Mucosa of descending colon (tissue), 3 donors: ENCODE measurements at regions not wholly inside any gene's neighbourhood (a gene's known extent, or its start where the extent isn't known, plus 50 kb on each side); places are given as distances from the start of the nearest gene placed in this dataset.

Experiments
- ATAC-seq: fragments of 200-7000 bp; cut with Tn5 transposase; one replicate; pipeline ENCODE4 v1.9.1; 2020; ENCODE audit warnings: mild to moderate bottlenecking, moderate library complexity
- DNase-seq, 3 donors: peaks; one replicate each; pipeline ENCODE4 v3.0.0-alpha.2; 2020
- H3K36me3 ChIP-seq: fragments of 200-600 bp; one replicate; pipeline ENCODE4 v1.8.0; 2021; ENCODE audit warnings: low read depth, mild to moderate bottlenecking
- H3K4me1 ChIP-seq: fragments of 200-600 bp; one replicate; pipeline ENCODE4 v1.8.0; 2021; ENCODE audit warnings: low read depth, mild to moderate bottlenecking
- H3K4me3 ChIP-seq: fragments of 200-600 bp; one replicate; pipeline ENCODE4 v1.8.0; 2021; ENCODE audit warnings: mild to moderate bottlenecking
- H3K9me3 ChIP-seq: fragments of 200-600 bp; one replicate; pipeline ENCODE4 v1.8.0; 2021; ENCODE audit warnings: mild to moderate bottlenecking
- CTCF ChIP-seq: fragments of 200-600 bp; IDR thresholded peaks from one replicate; pipeline ENCODE4 v1.8.0; 2022; ENCODE audit warnings: antibody characterized with exemption, mild to moderate bottlenecking
- intact Hi-C, 2 donors: fragments of 100-400 bp; cut with DNase I in 1 of 2; cut with micrococcal nuclease in 1 of 2; formaldehyde crosslinking; loops; one replicate each; pipeline versions ENCODE4 v1.11.0 to v1.11.1; 2022; cut with DNase I, micrococcal nuclease
- donor health status: DM: no; HTN: no; CAD: no; lungs with moderate emphysema.
- donor health status: DM: no; HTN: no; CAD: no.
- donor health status: DM: no; HTN: yes; CAD: no.

GRCh38 chr1:218510153-218510772, 165.1 kb downstream of the TGFB2 start:
- peaks cover 14% of the 10 kb centered on the region for H3K9me3 ChIP-seq
- TF ChIP-seq CTCF, result no peak
- no peaks in the 10 kb centered on the region for H3K36me3 ChIP-seq
- ATAC-seq (no peak), DNase-seq (no peak)
- no peak overlapping the region for H3K4me3 ChIP-seq
- H3K4me1 ChIP-seq, result no peaks in the 10 kb centered on the region
- intact Hi-C loops, result no loop called here

DNA sequence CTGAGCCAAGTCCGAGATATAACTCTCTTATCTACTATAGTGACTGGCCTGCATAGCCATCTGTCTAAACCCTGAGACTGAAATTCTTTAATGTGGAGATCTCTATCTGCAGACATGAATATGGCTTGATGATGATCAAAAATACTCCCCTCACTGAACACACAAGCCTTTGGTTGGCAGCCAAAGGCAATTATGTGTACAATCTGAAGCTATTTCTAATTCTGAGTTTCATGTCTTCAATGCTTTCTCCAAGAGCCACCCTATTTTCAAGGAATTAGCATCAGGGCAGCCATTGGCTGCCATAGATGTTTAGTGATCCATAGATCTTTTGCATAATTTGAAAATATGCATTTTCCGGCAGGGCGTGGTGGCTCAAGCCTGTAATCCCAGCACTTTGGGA, 168.2 kb downstream of the TGFB2 start:
- intact Hi-C loops, result no loop called here

DNA sequence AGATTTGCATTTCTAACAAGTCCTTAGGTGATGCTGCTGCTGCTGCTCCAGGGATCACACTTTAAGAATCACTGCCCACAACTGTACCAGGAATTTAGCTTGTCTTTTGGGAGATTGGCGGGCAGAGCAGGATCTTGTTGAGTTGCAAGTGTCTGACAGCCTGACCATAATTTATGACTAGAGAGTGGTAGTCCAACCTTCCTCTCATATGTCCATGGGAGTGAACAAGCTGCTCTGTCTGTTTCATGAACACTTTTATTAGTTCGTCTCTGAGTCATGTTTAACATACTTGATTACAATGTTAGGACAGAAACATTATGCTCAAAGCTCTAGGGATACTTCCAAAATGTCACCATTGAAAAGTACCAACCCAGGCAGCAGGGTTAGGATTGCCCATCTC, 169.6 kb downstream of the TGFB2 start:
- Histone ChIP-seq H3K36me3 (no peaks in the 10 kb centered on the region), H3K9me3 (no peaks in the 10 kb centered on the region), H3K4me1 (no peaks in the 10 kb centered on the region), H3K4me3 (no peak overlapping the region)
- no peak for ATAC-seq
- DNase-seq, result no peak
- intact Hi-C loops, result no loop called here
- TF ChIP-seq CTCF, result no peak

More for the DNA sequence above, 168.2 kb downstream of the TGFB2 start:
- no peak for ATAC-seq
- no peak for DNase-seq
- Histone ChIP-seq H3K9me3 (peaks cover under 1% of the 10 kb centered on the region), H3K36me3 (no peaks in the 10 kb centered on the region), H3K4me1 (no peaks in the 10 kb centered on the region), H3K4me3 (no peak overlapping the region)
- no peak for TF ChIP-seq CTCF

DNA sequence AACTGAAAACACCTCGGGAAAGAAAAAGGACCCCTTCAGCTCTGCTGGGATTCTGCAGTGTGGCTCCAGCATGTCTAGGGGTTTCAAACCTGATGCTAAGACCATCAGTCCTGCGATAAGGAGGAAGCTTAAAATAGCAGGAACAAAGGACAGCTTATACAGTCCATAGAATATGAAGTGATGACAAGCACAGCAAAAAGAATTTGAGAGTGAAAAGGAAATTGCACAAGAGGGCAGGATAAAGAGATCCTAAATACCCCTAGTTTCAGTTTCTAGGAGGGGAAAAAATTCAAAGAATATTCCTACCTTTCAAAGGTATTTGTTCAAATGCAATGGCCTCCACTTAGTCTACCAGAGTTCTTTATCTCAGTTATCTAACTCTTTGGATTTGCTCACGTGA, 171.4 kb downstream of the TGFB2 start:
- Histone ChIP-seq H3K4me3 (no peak overlapping the region), H3K36me3 (no peaks in the 10 kb centered on the region), H3K4me1 (no peaks in the 10 kb centered on the region), H3K9me3 (no peaks in the 10 kb centered on the region)
- TF ChIP-seq CTCF, result no peak
- intact Hi-C loops, result no loop called here
- no peak for ATAC-seq
- no peak for DNase-seq

DNA sequence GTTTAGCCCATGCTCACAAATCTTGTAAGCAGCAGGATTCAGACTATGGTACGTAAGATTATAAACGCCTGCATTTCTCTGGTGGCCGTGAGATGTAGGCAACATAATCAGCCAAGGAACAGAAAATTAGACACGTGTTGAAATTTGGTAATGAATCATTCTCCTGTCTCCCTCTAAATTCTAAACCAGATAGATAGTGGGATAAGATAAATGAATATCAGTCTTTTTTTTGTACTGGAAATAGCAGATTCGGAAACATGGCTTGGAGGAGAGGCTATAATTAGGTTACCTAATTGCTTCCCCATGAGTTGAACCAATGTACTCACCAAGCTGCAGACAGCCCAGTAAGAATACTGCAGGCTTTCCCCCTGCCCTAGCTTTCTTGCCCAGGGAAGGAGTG, 172.3 kb downstream of the TGFB2 start:
- intact Hi-C loops, result no loop called here
- no peak for ATAC-seq

More for the DNA sequence above, 172.3 kb downstream of the TGFB2 start:
- DNase-seq, result no peak
- H3K36me3 ChIP-seq, result no peaks in the 10 kb centered on the region
- H3K4me3 ChIP-seq, result no peak overlapping the region
- no peaks in the 10 kb centered on the region for H3K9me3 ChIP-seq
- no peaks in the 10 kb centered on the region for H3K4me1 ChIP-seq
- no peak for TF ChIP-seq CTCF
